ENCODE measurements at regions not wholly inside any gene's neighbourhood (a gene's known extent, or its start where the extent isn't known, plus 50 kb on each side); places are given as distances from the start of the nearest gene placed in this dataset.
"Not testable (repeated sequence)": the region's sequence is repeated elsewhere in the genome, so short reads cannot be mapped to it uniquely, and the experiment has no call there.

GRCh38 chr10:118873091-118873737 is 118.4 kb upstream of the CACUL1 start:
- no peaks in the 10 kb centered on the region for H3K36me3 ChIP-seq (ENCODE audit: control insufficient read depth, insufficient read depth, low read length)
- no peak overlapping the region for H3K4me3 ChIP-seq (ENCODE audit: low read length)
- H3K4me1 ChIP-seq (ENCODE audit: control insufficient read depth, insufficient read depth, low read length): no peaks in the 10 kb centered on the region
- H3K9me3 ChIP-seq (ENCODE audit: control insufficient read depth, insufficient read depth, low read length): no peaks in the 10 kb centered on the region
- no peak overlapping the region for H3K27ac ChIP-seq (ENCODE audit: low read length)
- WGBS (ENCODE audit: insufficient coverage, insufficient read length): no CpG with 5 or more reads among the region's 4 CpGs
- no peak for DNase-seq (ENCODE audit: low read depth, low spot score)
- H3K27me3 ChIP-seq (ENCODE audit: control insufficient read depth, insufficient read depth, low read length): no peaks in the 10 kb centered on the region

- Histone ChIP-seq H3K27me3 (ENCODE audit: control insufficient read depth, insufficient read depth, low read length) (no peaks in the 10 kb centered on the region), H3K4me3 (ENCODE audit: low read length) (no peak overlapping the region), H3K36me3 (ENCODE audit: control insufficient read depth, insufficient read depth, low read length) (no peaks in the 10 kb centered on the region), H3K27ac (ENCODE audit: low read length) (no peak overlapping the region), H3K4me1 (ENCODE audit: control insufficient read depth, insufficient read depth, low read length) (no peaks in the 10 kb centered on the region), H3K9me3 (ENCODE audit: control insufficient read depth, insufficient read depth, low read length) (no peaks in the 10 kb centered on the region)
- no CpG with 5 or more reads among the region's 2 CpGs for WGBS (ENCODE audit: insufficient coverage, insufficient read length)
- DNase-seq (ENCODE audit: low read depth, low spot score): no peak
Measured at GRCh38 chr10:118873738-118874105, 119.0 kb upstream of the CACUL1 start.

- no peak overlapping the region for H3K4me3 ChIP-seq (ENCODE audit: low read length)
- no peaks in the 10 kb centered on the region for H3K4me1 ChIP-seq (ENCODE audit: control insufficient read depth, insufficient read depth, low read length)
- no peaks in the 10 kb centered on the region for H3K27me3 ChIP-seq (ENCODE audit: control insufficient read depth, insufficient read depth, low read length)
- no peak for DNase-seq (ENCODE audit: low read depth, low spot score)
- no CpG with 5 or more reads among the region's 2 CpGs for WGBS (ENCODE audit: insufficient coverage, insufficient read length)
- no peaks in the 10 kb centered on the region for H3K9me3 ChIP-seq (ENCODE audit: control insufficient read depth, insufficient read depth, low read length)
- no peak overlapping the region for H3K27ac ChIP-seq (ENCODE audit: low read length)
- H3K36me3 ChIP-seq (ENCODE audit: control insufficient read depth, insufficient read depth, low read length): no peaks in the 10 kb centered on the region
Measured at GRCh38 chr10:118874171-118874570, 119.4 kb upstream of the CACUL1 start.

GRCh38 chr10:118875087-118875486 is 120.3 kb upstream of the CACUL1 start:
- no CpG with 5 or more reads among the region's 1 CpG for WGBS (ENCODE audit: insufficient coverage, insufficient read length)
- H3K9me3 ChIP-seq (ENCODE audit: control insufficient read depth, insufficient read depth, low read length): no peaks in the 10 kb centered on the region
- DNase-seq (ENCODE audit: low read depth, low spot score): no peak

GRCh38 chr10:118882741-118883140 is 128.0 kb upstream of the CACUL1 start:
- WGBS (ENCODE audit: insufficient coverage, insufficient read length): no CpG with 5 or more reads among the region's 2 CpGs
- Histone ChIP-seq H3K36me3 (ENCODE audit: control insufficient read depth, insufficient read depth, low read length) (no peaks in the 10 kb centered on the region), H3K4me1 (ENCODE audit: control insufficient read depth, insufficient read depth, low read length) (no peaks in the 10 kb centered on the region), H3K4me3 (ENCODE audit: low read length) (no peak overlapping the region), H3K27me3 (ENCODE audit: control insufficient read depth, insufficient read depth, low read length) (no peaks in the 10 kb centered on the region), H3K9me3 (ENCODE audit: control insufficient read depth, insufficient read depth, low read length) (no peaks in the 10 kb centered on the region), H3K27ac (ENCODE audit: low read length) (no peak overlapping the region)
- no peak for DNase-seq (ENCODE audit: low read depth, low spot score)

More at GRCh38 chr10:118875087-118875486, 120.3 kb upstream of the CACUL1 start:
- Histone ChIP-seq H3K4me3 (ENCODE audit: low read length) (no peak overlapping the region), H3K36me3 (ENCODE audit: control insufficient read depth, insufficient read depth, low read length) (no peaks in the 10 kb centered on the region), H3K27me3 (ENCODE audit: control insufficient read depth, insufficient read depth, low read length) (no peaks in the 10 kb centered on the region), H3K4me1 (ENCODE audit: control insufficient read depth, insufficient read depth, low read length) (no peaks in the 10 kb centered on the region), H3K27ac (ENCODE audit: low read length) (no peak overlapping the region)

GRCh38 chr10:118892255-118892654 is 137.3 kb upstream of the NANOS1 start:
- H3K27me3 ChIP-seq (ENCODE audit: control insufficient read depth, insufficient read depth, low read length): no peaks in the 10 kb centered on the region; the same call in 1 of the 2 replicates
- no peaks in the 10 kb centered on the region for H3K36me3 ChIP-seq (ENCODE audit: control insufficient read depth, insufficient read depth, low read length)
- no peak overlapping the region for H3K27ac ChIP-seq (ENCODE audit: low read length)
- H3K4me1 ChIP-seq (ENCODE audit: control insufficient read depth, insufficient read depth, low read length): no peaks in the 10 kb centered on the region
- no CpG with 5 or more reads among the region's 1 CpG for WGBS (ENCODE audit: insufficient coverage, insufficient read length)
- DNase-seq (ENCODE audit: low read depth, low spot score): no peak
- H3K4me3 ChIP-seq (ENCODE audit: low read length): no peak overlapping the region
- H3K9me3 ChIP-seq (ENCODE audit: control insufficient read depth, insufficient read depth, low read length): no peaks in the 10 kb centered on the region

- H3K4me1 ChIP-seq (ENCODE audit: control insufficient read depth, insufficient read depth, low read length); H3K9me3 ChIP-seq (ENCODE audit: control insufficient read depth, insufficient read depth, low read length); H3K36me3 ChIP-seq (ENCODE audit: control insufficient read depth, insufficient read depth, low read length); H3K4me3 ChIP-seq (ENCODE audit: low read length); H3K27me3 ChIP-seq (ENCODE audit: control insufficient read depth, insufficient read depth, low read length); H3K27ac ChIP-seq (ENCODE audit: low read length); DNase-seq (ENCODE audit: low read depth, low spot score): not testable (repeated sequence)
- 100% methylated on average over 3 of the region's 25 CpGs for WGBS (ENCODE audit: insufficient coverage, insufficient read length)
Measured at GRCh38 chr10:118894891-118895290, 134.6 kb upstream of the NANOS1 start.

GRCh38 chr10:118900617-118901016 is 128.9 kb upstream of the NANOS1 start:
- Histone ChIP-seq H3K27me3 (ENCODE audit: control insufficient read depth, insufficient read depth, low read length) (no peaks in the 10 kb centered on the region), H3K4me1 (ENCODE audit: control insufficient read depth, insufficient read depth, low read length) (no peaks in the 10 kb centered on the region), H3K4me3 (ENCODE audit: low read length) (no peak overlapping the region), H3K36me3 (ENCODE audit: control insufficient read depth, insufficient read depth, low read length) (no peaks in the 10 kb centered on the region), H3K9me3 (ENCODE audit: control insufficient read depth, insufficient read depth, low read length) (no peaks in the 10 kb centered on the region), H3K27ac (ENCODE audit: low read length) (no peak overlapping the region)
- DNase-seq (ENCODE audit: low read depth, low spot score): no peak
- WGBS (ENCODE audit: insufficient coverage, insufficient read length): no CpG with 5 or more reads among the region's 9 CpGs

GRCh38 chr10:118901380-118901779 is 128.1 kb upstream of the NANOS1 start:
- no peak for DNase-seq (ENCODE audit: low read depth, low spot score)
- Histone ChIP-seq H3K9me3 (ENCODE audit: control insufficient read depth, insufficient read depth, low read length) (no peaks in the 10 kb centered on the region), H3K27ac (ENCODE audit: low read length) (no peak overlapping the region), H3K4me3 (ENCODE audit: low read length) (no peak overlapping the region), H3K36me3 (ENCODE audit: control insufficient read depth, insufficient read depth, low read length) (no peaks in the 10 kb centered on the region), H3K27me3 (ENCODE audit: control insufficient read depth, insufficient read depth, low read length) (no peaks in the 10 kb centered on the region), H3K4me1 (ENCODE audit: control insufficient read depth, insufficient read depth, low read length) (no peaks in the 10 kb centered on the region)
- no CpG with 5 or more reads among the region's 4 CpGs for WGBS (ENCODE audit: insufficient coverage, insufficient read length)

- Histone ChIP-seq H3K4me1 (ENCODE audit: control insufficient read depth, insufficient read depth, low read length) (no peaks in the 10 kb centered on the region), H3K4me3 (ENCODE audit: low read length) (no peak overlapping the region), H3K9me3 (ENCODE audit: control insufficient read depth, insufficient read depth, low read length) (no peaks in the 10 kb centered on the region), H3K36me3 (ENCODE audit: control insufficient read depth, insufficient read depth, low read length) (no peaks in the 10 kb centered on the region), H3K27me3 (ENCODE audit: control insufficient read depth, insufficient read depth, low read length) (no peaks in the 10 kb centered on the region), H3K27ac (ENCODE audit: low read length) (no peak overlapping the region)
- WGBS (ENCODE audit: insufficient coverage, insufficient read length): no CpG with 5 or more reads among the region's 4 CpGs
- DNase-seq (ENCODE audit: low read depth, low spot score): no peak
Measured at GRCh38 chr10:118901906-118902305, 127.6 kb upstream of the NANOS1 start.

GRCh38 chr10:118902656-118903055 is 126.9 kb upstream of the NANOS1 start:
- not testable (repeated sequence) for H3K9me3 ChIP-seq (ENCODE audit: control insufficient read depth, insufficient read depth, low read length); H3K27me3 ChIP-seq (ENCODE audit: control insufficient read depth, insufficient read depth, low read length); H3K4me3 ChIP-seq (ENCODE audit: low read length); DNase-seq (ENCODE audit: low read depth, low spot score); H3K27ac ChIP-seq (ENCODE audit: low read length); H3K36me3 ChIP-seq (ENCODE audit: control insufficient read depth, insufficient read depth, low read length); H3K4me1 ChIP-seq (ENCODE audit: control insufficient read depth, insufficient read depth, low read length)
- WGBS (ENCODE audit: insufficient coverage, insufficient read length): no CpG with 5 or more reads among the region's 5 CpGs
